ENCODE measurements at regions not wholly inside any gene's neighbourhood (a gene's known extent, or its start where the extent isn't known, plus 50 kb on each side); places are given as distances from the start of the nearest gene placed in this dataset.

GRCh38 chr5:124052201-124052600 lies 540.2 kb downstream of the CSNK1G3 start:
- TF ChIP-seq EZH2 (IDR thresholded peaks at IDR 0.05) (no peak), POLR2AphosphoS5 (IDR thresholded peaks at IDR 0.05; ENCODE audit: borderline replicate concordance, low read depth, low read length) (no peak), FOXP2 (optimal IDR thresholded peaks at IDR 0.05; ENCODE audit: control extremely low read depth, extremely low read length, insufficient read depth) (no peak)
